ENCODE measurements at regions not wholly inside any gene's neighbourhood (a gene's known extent, or its start where the extent isn't known, plus 50 kb on each side); places are given as distances from the start of the nearest gene placed in this dataset.

GRCh38 chr16:61030616-61031015, 1005.6 kb downstream of the CDH8 start:
- H3K27ac ChIP-seq = no peak overlapping the region
- no peak for TF ChIP-seq CTCF (conservative IDR thresholded peaks at IDR 0.05)

- TF ChIP-seq CTCF (conservative IDR thresholded peaks at IDR 0.05) = no peak
These were observed 1011.9 kb downstream of the CDH8 start for GRCh38 chr16:61024180-61024900.

DNA sequence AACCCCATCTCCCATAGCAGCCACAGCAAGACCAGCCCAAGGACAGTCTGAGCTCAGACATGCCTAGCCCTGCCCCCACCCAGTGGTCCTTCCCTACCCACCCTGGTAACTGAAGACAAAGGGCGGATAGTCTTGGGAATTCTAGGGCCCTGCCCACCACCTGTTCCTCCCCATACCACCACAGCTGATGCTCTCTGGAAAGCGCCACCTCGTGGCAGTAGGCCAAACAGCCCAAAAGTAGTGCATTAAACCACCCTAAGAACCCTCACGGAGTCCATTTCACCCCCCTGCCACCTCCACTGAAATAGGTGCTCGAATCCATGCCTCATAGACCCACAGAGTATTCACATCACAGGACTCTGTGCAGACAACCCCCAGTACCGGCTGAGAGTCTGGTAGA, 1021.4 kb downstream of the CDH8 start:
- H3K27ac ChIP-seq = no peak overlapping the region
- TF ChIP-seq CTCF (conservative IDR thresholded peaks at IDR 0.05) = no peak

More at GRCh38 chr16:61024180-61024900, 1011.9 kb downstream of the CDH8 start:
- H3K27ac ChIP-seq = no peak overlapping the region

- no peak for TF ChIP-seq CTCF (conservative IDR thresholded peaks at IDR 0.05)
- H3K27ac ChIP-seq = no peak overlapping the region
These were observed 1028.5 kb downstream of the CDH8 start for GRCh38 chr16:61007694-61008093.

- no peak overlapping the region for H3K27ac ChIP-seq
- TF ChIP-seq CTCF (conservative IDR thresholded peaks at IDR 0.05) = no peak
These were observed 1030.3 kb downstream of the CDH8 start for GRCh38 chr16:61005952-61006351.

DNA sequence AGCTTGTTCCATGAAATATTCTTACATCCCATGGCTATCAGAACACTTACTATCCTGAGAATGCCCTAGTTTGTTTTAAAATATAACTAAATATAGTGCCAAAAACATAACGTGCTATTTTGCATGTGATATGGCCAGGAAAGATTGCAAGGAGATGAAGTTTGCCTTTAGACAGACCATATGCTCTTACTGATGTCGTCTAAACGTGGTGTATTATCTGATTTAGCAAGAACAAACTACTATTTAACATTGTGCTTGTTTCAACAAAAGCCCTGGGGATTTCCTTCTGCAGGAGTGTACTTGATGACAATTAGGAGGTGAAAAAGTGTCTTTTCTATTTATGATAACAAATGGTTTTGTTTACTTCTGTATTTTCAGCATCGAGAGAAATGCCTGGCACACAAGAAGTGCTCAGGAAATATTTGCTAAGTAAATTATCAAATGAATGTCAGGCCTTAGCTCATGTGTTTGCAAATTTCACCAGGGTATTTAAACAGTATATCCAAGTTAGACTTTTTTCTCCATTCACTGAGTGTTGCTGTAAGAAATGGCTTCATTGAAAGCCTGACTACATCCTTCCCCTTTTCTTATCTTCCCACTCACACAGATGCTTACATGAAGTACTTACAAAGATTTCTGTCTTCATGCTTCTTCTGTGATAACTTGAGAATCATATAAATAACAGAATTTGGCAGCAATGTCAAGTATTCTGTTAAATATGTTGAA, 1033.6 kb downstream of the CDH8 start:
- TF ChIP-seq CTCF (conservative IDR thresholded peaks at IDR 0.05) = no peak
- no peak overlapping the region for H3K27ac ChIP-seq

DNA sequence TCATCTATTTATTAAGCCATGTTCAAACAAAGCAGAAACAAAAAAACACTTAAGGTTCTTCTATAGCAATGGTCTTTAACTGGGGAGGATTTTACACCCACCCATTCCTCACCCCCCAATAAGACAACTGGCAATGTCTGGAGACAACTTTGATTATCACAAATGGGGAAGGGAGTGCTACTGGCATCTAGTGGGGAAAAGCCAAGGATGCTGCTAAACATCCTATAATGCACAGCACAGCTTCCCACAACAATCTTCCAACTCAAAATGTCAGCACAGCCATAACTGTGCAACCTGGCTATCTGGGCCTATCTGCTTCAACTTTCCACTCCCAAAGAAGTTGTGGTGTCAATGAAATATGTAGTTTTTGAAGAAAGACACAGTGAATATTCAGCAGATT, 1044.4 kb downstream of the CDH8 start:
- TF ChIP-seq CTCF (conservative IDR thresholded peaks at IDR 0.05) = no peak
- H3K27ac ChIP-seq = no peak overlapping the region
